IPS DF 6.9 (cell line): ENCODE measurements at regions not wholly inside any gene's neighbourhood (a gene's known extent, or its start where the extent isn't known, plus 50 kb on each side); places are given as distances from the start of the nearest gene placed in this dataset.
"Not testable (repeated sequence)": the region's sequence is repeated elsewhere in the genome, so short reads cannot be mapped to it uniquely, and the experiment has no call there.

Experiments
- DNase-seq: peaks from one replicate; pipeline ENCODE4 v3.0.0-alpha.2; 2013; ENCODE audit warnings: low read depth, low spot score
- H3K27ac ChIP-seq: one replicate; pipeline ENCODE4 v1.5.1; 2013; ENCODE audit warnings: low read length, control low read depth
- H3K27me3 ChIP-seq: 2 replicates; pipeline ENCODE4 v1.6.1; 2013; ENCODE audit warnings: mild to moderate bottlenecking, low read length; ENCODE audit not compliant: control insufficient read depth, insufficient read depth
- H3K36me3 ChIP-seq: 2 replicates; pipeline ENCODE4 v1.6.1; 2013; ENCODE audit warnings: low read length; ENCODE audit not compliant: control insufficient read depth, insufficient read depth
- H3K4me1 ChIP-seq: 2 replicates; pipeline ENCODE4 v1.6.1; 2013; ENCODE audit warnings: low read length; ENCODE audit not compliant: control insufficient read depth, insufficient read depth
- H3K4me3 ChIP-seq: 2 replicates; pipeline ENCODE4 v1.5.1; 2013; ENCODE audit warnings: mild to moderate bottlenecking, low read length
- H3K9me3 ChIP-seq: 2 replicates; pipeline ENCODE4 v1.6.1; 2013; ENCODE audit warnings: low read length, inconsistent platforms; ENCODE audit not compliant: control insufficient read depth, insufficient read depth
- WGBS: extraction: QIAGEN DNeasy Blood & Tissue Kit; methylation state at CpG from one replicate; pipeline ENCODE4 v1.1.7; 2013; ENCODE audit warnings: mixed read lengths, missing lambda C conversion rate; ENCODE audit not compliant: insufficient read length, insufficient coverage; 5-methylcytosine and 5-hydroxymethylcytosine counted together

DNA sequence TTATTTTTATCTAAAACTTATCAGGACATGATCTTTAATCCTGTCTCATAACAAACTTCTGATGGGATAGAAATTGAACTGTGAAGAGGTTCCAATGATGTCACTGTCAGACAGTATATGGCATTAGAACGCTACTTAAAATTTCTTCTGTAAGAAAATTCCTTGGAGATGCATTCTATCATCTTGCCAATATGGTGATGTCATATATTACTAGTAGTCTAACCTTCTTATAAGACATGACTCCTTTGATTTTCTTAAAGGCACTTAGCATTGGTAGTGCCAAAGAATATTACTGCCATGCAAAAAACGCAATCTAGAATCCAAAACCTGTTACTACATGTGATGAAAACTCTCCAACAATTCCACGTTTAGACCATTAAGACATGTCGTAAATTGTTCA lies 131.1 kb downstream of the SLC25A46 start:
- no peak for DNase-seq
- H3K36me3 ChIP-seq = no peaks in the 10 kb centered on the region
- H3K9me3 ChIP-seq = no peaks in the 10 kb centered on the region
- no peak overlapping the region for H3K27ac ChIP-seq
- no peak overlapping the region for H3K4me3 ChIP-seq
- peaks cover 1% of the 10 kb centered on the region; the same call in 1 of the 2 replicates for H3K4me1 ChIP-seq
- H3K27me3 ChIP-seq = no peaks in the 10 kb centered on the region
- no CpG with 5 or more reads among the region's 4 CpGs for WGBS

DNA sequence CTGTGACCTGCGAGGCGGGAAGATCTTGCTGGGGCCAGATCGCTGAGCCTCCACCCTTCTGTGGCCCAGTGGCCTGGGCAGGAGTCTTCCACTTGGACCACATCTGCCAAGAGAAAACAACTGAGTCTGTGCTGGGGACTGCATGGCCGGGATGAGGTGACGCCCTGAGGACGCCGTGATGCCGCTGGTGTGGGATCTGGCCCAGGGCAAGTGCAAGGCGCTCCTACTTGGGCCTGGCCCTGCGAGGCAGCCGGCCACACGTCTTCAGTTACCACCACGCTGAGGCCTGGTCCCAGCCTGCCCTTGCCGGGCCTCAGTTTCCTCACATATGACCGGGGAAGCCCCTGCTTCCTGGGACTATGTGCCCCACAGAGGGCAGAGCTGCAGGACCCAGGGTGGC lies 133.4 kb downstream of the SLC25A46 start:
- no peak overlapping the region; the same call in 1 of the 2 replicates for H3K4me3 ChIP-seq
- WGBS = no CpG with 5 or more reads among the region's 15 CpGs

DNA sequence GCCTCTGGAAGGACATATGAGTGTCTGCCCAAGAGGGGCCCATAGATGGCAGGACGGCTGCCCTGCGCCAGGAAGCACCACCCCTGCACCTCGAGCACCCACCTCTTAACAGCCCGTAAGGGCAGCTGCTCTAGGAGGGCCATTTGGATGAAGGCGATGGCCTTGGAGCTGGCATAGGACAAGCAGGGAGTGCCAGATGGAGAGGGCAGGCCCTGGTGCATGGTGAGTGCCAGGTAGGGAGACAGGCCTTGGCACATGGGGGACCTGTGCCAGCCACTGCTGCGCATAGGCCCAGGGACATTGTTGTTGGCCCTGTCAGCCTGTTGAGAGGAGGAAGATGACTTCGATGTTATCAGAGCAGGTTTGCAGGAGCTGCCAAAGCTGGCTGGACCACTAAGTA lies 134.2 kb downstream of the SLC25A46 start:
- Histone ChIP-seq H3K36me3 (no peaks in the 10 kb centered on the region), H3K27me3 (no peaks in the 10 kb centered on the region), H3K4me3 (no peak overlapping the region), H3K27ac (no peak overlapping the region), H3K9me3 (no peaks in the 10 kb centered on the region), H3K4me1 (no peaks in the 10 kb centered on the region)
- DNase-seq = no peak
- no CpG with 5 or more reads among the region's 7 CpGs for WGBS

More for the DNA sequence above, 133.4 kb downstream of the SLC25A46 start:
- no peaks in the 10 kb centered on the region for H3K9me3 ChIP-seq
- no peak overlapping the region for H3K27ac ChIP-seq
- no peak for DNase-seq
- H3K4me1 ChIP-seq = no peaks in the 10 kb centered on the region
- H3K27me3 ChIP-seq = no peaks in the 10 kb centered on the region
- no peaks in the 10 kb centered on the region for H3K36me3 ChIP-seq

DNA sequence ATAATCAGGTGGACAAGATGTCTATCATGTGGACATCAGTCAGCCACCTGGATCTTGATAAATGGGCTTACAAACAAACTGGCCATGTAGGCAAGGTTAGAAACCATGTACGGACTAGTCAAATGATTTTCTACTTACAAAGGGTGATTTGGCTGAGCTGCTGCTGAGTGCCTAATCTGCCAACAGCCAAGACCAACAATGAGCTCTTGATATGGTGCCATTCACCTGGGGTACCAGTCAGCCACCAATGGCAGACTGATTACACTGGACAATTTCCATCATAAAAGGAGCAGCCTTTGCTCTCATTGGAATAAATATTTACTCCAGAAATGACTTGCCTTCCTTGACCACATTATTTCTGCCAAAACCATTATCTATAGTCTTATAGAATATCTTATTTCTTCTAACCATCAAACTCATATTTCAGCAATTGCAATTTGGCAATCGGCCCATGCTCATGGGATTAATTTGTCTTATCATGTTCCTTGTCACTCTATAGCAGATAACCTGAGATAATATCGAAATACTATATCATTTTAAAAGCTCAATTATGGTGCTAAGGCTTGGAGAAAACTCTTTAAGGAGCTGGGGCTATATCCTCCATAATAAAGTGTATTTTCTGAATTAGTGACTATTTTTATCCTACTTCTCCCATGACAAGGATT lies 135.1 kb downstream of the SLC25A46 start:
- DNase-seq = no peak
- Histone ChIP-seq H3K27me3 (no peaks in the 10 kb centered on the region), H3K36me3 (no peaks in the 10 kb centered on the region), H3K9me3 (no peaks in the 10 kb centered on the region), H3K4me1 (no peaks in the 10 kb centered on the region), H3K4me3 (no peak overlapping the region), H3K27ac (no peak overlapping the region)
- WGBS = no CpG with 5 or more reads among the region's 3 CpGs

DNA sequence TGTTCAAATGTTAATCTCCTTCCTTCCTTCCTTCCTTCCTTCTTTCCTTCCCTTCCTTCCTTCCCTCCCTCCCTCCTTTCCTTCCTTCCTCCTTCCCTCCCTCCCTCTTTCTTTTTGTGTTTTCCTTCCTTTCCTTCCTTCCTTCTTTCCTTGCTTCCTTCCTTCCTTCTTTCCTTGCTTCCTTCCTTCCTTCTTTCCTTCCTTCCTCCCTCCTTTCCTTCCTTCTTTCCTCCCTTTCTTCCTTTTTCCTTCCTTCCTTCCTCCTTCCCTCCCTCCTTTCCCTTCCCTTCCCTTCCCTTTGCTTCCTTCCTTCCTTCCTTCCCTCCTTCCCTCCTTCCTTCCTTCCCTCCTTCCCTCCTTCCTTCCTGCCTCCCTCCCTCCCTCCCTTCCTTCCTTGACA lies 136.3 kb downstream of the SLC25A46 start:
- H3K4me3 ChIP-seq, H3K36me3 ChIP-seq, H3K27me3 ChIP-seq, H3K4me1 ChIP-seq, H3K27ac ChIP-seq, DNase-seq, H3K9me3 ChIP-seq: not testable (repeated sequence)

DNA sequence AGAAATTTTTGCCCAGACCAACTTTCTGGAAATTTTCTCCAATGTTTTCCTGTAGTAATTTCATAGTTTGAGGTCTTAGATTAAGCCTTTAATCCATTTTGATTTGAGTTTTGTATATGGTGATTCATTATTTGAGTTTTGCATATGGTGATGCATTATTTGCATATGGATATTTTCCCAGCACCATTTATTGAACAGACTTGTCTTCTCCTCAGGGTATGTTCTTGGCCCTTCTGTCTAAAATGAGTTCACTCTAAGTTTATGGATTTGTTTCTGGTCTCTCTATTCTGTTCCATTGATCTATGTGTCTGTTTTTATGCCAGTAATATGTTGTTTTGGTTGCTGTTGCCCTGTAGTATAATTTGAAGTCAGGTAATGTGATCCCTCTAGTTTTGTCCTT lies 139.3 kb downstream of the SLC25A46 start:
- Histone ChIP-seq H3K27ac (no peak overlapping the region), H3K36me3 (no peaks in the 10 kb centered on the region), H3K4me1 (no peaks in the 10 kb centered on the region), H3K27me3 (no peaks in the 10 kb centered on the region), H3K4me3 (no peak overlapping the region), H3K9me3 (no peaks in the 10 kb centered on the region)
- no peak for DNase-seq

DNA sequence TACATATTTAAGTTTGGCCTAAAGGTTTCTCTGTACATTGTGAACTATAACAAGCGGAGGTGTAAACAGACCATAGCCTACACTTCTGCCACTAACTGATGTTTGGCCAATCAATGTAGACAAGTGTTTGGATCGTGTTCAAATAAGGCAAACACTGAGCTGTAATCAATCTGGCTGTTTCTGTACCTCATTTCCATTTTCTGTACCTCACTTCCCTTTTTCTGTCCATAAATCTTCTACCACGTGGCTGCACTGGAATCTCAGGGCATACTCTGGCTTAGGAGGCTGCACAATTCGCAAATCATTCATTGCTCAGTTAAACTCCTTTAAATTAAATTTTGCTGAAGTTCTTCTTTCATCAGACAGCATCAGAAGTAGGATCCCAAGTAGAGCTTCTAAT lies 140.9 kb downstream of the SLC25A46 start:
- no peaks in the 10 kb centered on the region for H3K27me3 ChIP-seq
- no peaks in the 10 kb centered on the region for H3K36me3 ChIP-seq
- H3K4me3 ChIP-seq = no peak overlapping the region
- no peaks in the 10 kb centered on the region for H3K9me3 ChIP-seq
- no peak for DNase-seq
- H3K4me1 ChIP-seq = no peaks in the 10 kb centered on the region
- no peak overlapping the region for H3K27ac ChIP-seq
- no CpG with 5 or more reads among the region's 4 CpGs for WGBS

DNA sequence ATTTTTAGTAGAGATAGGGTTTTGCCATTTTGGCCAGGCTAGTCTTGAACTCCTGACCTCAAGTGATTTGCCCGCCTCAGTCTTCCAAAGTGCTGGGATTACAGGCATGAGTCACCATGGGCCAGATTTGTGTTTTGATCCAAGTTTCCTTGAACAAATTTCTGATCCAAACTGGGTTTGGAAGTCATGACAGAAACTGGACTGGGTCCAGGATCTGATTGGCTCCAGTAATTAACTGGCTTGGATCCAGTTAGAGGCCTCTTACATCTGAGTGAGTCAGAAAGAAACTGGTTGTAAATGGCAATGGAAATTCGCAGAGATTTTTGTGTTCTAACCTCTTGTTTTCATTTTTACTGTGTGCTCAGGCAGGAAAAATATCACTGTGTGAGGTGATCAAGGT lies 141.6 kb downstream of the SLC25A46 start:
- H3K36me3 ChIP-seq = no peaks in the 10 kb centered on the region
- H3K4me3 ChIP-seq = no peak overlapping the region
- no peaks in the 10 kb centered on the region for H3K9me3 ChIP-seq
- H3K4me1 ChIP-seq = no peaks in the 10 kb centered on the region
- no peaks in the 10 kb centered on the region for H3K27me3 ChIP-seq
- no peak for DNase-seq
- no peak overlapping the region for H3K27ac ChIP-seq
- WGBS = no CpG with 5 or more reads among the region's 2 CpGs

DNA sequence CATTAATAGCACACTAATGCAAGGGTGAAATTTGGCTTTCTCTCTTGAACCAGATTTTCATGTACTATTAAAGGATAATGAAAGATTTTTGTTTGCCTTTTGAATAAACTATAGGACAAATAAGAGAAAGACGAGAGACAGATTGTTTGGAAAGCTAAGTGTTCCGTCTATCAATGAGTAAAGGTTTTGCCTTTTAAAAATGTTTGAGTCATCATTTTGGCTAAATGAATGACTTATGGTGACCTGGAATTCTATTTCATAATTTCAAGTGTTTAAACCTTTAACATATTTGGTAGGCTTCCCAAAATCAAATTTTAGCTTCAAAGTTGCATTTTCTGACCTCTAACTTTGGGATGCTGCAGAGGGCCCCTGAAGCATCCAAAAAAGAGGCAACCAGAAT lies 145.2 kb downstream of the SLC25A46 start:
- no peaks in the 10 kb centered on the region for H3K36me3 ChIP-seq
- no peak overlapping the region for H3K4me3 ChIP-seq
- H3K27me3 ChIP-seq = no peaks in the 10 kb centered on the region
- no peaks in the 10 kb centered on the region for H3K9me3 ChIP-seq
- no peak overlapping the region for H3K27ac ChIP-seq
- DNase-seq = no peak
- H3K4me1 ChIP-seq = no peaks in the 10 kb centered on the region
- no CpG with 5 or more reads among the region's 2 CpGs for WGBS

DNA sequence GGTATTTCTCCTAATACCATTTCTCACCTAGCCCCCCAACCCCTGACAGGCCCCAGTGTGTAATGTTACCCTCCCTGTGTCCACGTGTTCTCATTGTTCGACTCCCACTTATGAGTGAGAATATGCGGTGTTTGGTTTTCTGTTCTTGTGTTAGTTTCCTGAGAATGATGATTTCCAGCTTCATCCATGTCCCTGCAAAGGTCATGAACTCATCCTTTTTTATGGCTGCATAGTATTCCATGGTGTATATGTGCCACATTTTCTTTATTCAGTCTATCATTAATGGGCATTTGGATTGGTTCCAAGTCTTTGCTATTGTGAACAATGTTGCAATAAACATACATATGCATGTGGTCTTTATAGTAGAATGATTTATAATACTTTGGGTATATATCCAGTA lies 148.4 kb downstream of the SLC25A46 start:
- not testable (repeated sequence) for H3K9me3 ChIP-seq

DNA sequence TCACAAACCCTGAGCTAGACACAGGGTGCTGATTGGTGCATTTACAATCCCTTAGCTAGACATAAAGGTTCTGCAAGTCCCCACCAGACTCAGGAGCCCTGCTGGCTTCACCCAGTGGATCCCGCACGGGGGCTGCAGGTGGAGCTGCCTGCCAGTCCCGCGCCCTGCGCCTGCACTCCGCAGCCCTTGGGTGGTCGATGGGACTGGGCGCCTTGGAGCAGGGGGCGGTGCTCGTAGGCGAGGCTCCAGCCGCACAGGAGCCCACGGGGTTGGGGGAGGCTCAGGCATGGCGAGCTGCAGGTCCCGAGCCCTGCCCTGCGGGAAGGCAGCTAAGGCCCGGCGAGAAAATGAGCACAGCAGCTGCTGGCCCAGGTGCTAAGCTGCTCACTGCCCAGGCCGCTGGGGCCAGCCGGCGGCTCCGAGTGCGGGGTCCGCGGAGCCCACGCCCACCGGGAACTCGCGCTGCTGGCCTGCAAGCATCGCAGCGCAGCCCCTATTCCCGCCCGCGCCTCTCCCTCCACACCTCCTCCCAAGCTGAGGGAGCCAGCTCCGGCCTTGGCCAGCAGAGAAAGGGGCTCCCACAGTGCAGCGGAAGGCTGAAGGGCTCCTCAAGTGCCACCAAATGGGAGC lies 155.2 kb downstream of the SLC25A46 start:
- not testable (repeated sequence) for H3K27me3 ChIP-seq, H3K36me3 ChIP-seq, H3K9me3 ChIP-seq, H3K4me1 ChIP-seq, H3K27ac ChIP-seq, H3K4me3 ChIP-seq, DNase-seq
- whole genome bisulfite sequencing = no CpG with 5 or more reads among the region's 36 CpGs

More for the DNA sequence above, 148.4 kb downstream of the SLC25A46 start:
- not testable (repeated sequence) for H3K4me1 ChIP-seq, H3K27ac ChIP-seq, DNase-seq, H3K4me3 ChIP-seq, H3K36me3 ChIP-seq, H3K27me3 ChIP-seq
- no CpG with 5 or more reads among the region's 3 CpGs for WGBS
